GM21529 (cell line): ENCODE measurements at regions not wholly inside any gene's neighbourhood (a gene's known extent, or its start where the extent isn't known, plus 50 kb on each side); places are given as distances from the start of the nearest gene placed in this dataset.

Source experiments
- ATAC-seq: cut with Tn5 transposase; IDR thresholded peaks from one replicate; pipeline ENCODE4 v1.9.1; 2021; ENCODE audit not compliant: unreplicated experiment

- ATAC-seq: no peak
Observed at GRCh38 chr3:146680617-146681016, 75.5 kb upstream of the PLSCR5 start.

- no peak for ATAC-seq
Observed at GRCh38 chr3:146679995-146680394, 74.8 kb upstream of the PLSCR5 start.

GRCh38 chr3:146679191-146679590 is 74.0 kb upstream of the PLSCR5 start:
- ATAC-seq: no peak

- no peak for ATAC-seq
Observed at GRCh38 chr3:146672941-146673340, 67.8 kb upstream of the PLSCR5 start.

- ATAC-seq: no peak
Observed at GRCh38 chr3:146664403-146664802, 59.3 kb upstream of the PLSCR5 start.

GRCh38 chr3:146658841-146659240 is 53.7 kb upstream of the PLSCR5 start:
- no peak for ATAC-seq

GRCh38 chr3:146655333-146655996 is 50.3 kb upstream of the PLSCR5 start:
- no peak for ATAC-seq
